Smooth muscle cell of the brain vasculature (primary cell): ENCODE measurements at regions not wholly inside any gene's neighbourhood (a gene's known extent, or its start where the extent isn't known, plus 50 kb on each side); places are given as distances from the start of the nearest gene placed in this dataset.

Source experiments
- DNase-seq: peaks from one replicate; pipeline ENCODE4 v3.0.0-alpha.2; 2012; ENCODE audit warnings: low read depth, low spot score

- peak; percentile 12 for DNase-seq
Measured at GRCh38 chr18:56026509-56026908, 438.5 kb upstream of the TCF4 start.

DNA sequence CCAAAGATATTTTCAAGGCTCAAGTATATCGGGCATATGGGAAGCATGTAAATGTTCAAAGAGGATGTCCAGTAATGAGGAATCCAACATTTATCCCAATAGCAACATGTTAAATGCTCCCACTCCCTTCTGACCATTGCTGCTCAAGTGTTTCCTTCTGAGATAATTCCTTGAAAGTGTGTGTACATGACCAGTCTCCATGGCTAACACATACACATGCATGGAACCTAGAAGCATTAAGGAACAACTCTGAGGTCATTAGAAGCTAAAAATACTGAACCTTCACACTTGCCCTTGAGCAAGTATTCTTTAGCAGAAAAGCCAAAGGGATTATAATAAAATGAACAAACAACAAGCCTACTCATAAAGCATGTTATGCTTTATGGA is 433.8 kb upstream of the TCF4 start:
- no peak for DNase-seq

GRCh38 chr18:56021136-56021808 is 433.3 kb upstream of the TCF4 start:
- DNase-seq, result no peak

DNA sequence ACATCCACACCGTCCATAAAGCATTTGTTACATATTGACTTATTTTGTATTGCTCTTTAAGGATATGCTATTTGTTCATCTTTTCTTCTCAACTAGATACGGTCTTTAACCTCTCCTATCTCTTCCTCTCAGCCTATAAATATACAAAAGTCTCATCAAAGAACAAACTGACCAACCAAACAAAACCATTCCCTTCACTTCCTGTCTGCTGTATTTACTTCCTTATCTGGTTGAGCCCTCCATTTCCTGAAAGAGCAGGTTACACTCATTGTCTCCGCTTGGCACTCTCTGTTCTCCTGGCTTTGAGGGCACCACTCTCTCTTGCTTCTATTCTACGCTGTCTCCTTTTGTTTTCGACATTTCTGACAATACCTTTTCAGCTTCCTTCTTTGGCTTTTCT is 431.9 kb upstream of the TCF4 start:
- no peak for DNase-seq

DNA sequence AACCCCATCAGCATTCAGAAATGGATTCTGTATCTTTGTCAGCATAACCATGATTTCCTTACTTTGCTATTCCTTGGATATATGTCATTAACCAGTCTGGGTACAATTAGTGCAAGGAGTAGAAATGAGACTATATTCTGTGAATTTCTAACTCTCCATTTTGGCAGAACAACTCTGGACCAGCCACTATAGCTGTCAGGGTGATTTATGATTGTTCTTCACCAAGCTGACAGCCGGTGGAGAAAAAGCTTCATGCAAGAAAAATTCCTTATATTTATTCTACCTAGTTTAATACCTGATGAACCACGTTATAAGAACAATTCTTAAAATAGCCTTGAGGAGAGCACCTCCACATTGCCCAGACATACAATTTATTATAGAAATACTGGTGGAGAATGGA is 431.2 kb upstream of the TCF4 start:
- DNase-seq, result no peak

DNA sequence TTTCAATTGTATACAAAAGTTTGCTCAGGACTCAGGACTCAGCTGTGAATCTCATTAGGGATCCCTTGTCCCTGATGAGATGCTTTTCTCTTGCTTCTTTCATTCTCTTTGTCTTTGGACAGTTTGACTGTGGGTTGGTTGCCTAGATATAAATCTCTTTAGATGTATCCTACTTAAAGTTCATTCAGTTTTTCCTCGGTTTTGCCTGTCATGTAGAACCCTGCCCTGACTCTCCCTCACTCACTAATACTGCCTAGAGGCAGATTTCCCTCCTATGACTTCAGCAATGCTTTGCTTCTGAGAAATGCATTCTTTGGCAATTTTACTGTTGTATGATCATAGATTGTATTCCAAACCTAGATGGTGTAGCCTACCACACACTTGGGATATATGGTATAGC is 421.4 kb upstream of the TCF4 start:
- no peak for DNase-seq

DNA sequence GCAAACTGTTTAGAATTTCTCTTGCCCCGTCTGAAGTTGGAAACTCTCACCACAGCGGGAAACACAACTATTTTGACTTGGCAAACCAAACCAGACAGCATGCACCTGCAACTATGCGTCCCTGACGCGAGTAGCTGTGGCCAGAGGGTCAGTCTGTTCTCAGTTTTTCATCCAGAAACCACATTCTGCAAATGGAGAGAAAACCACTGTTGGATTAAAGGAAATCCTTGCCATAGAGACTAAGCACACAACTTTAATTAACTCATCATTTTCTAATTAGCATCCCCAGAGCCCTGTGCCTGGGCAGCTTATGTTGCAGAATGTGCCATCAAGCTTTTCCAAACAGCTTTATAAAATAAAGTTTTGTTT is 415.7 kb upstream of the TCF4 start:
- no peak for DNase-seq

DNA sequence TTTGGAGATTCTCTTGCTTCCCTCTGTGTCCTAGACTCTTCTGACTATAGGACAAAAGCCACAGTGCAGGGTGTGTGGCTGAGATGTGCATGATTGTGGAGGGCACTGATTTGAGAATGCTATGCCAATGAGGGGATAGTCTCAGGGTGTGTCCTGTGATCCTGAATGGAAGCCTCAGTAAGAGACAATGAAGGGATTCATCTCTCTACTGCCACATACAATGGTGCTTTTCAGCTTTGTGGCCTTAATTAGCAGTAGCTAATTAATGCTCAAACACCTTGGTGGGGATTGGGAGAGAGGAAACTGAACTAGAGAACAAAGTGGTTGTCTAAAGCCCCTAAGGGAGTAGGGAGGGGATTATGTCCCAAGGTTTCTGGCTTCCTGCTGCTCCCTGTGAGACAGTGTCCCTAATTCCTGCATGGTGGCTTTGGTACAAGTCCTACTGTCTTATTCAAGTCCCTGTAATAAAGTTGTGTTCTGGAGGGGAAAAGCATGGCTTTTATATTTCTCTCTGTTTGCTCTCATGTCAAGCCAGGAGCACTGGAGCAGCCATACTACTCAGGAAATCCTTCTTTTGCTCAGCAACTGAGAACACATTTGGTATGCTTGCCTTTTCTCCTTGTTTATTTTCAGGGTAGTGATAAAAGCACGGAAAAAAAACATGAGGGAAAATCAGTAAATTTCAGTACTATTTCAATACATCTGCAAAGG is 415.2 kb upstream of the TCF4 start:
- no peak for DNase-seq

- no peak for DNase-seq
Measured at GRCh38 chr18:56001576-56001975, 413.6 kb upstream of the TCF4 start.

DNA sequence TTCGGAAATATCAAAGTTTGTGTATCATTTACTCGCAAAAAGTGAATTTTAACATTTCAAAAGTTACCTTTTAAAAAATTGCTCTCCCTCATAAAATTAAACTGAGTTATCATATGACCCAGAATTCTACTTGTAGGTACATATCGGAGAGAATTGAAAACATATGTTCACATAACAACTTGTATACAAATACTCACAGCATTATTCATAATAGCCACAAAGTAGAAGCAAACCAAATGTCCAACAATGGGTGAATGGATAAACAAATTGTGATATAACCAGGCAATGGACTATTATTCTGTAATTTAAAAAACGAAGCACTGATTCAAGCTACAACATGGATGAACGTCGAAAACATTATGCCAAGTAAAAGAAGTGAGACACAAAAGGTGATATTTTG is 412.0 kb upstream of the TCF4 start:
- no peak for DNase-seq

DNA sequence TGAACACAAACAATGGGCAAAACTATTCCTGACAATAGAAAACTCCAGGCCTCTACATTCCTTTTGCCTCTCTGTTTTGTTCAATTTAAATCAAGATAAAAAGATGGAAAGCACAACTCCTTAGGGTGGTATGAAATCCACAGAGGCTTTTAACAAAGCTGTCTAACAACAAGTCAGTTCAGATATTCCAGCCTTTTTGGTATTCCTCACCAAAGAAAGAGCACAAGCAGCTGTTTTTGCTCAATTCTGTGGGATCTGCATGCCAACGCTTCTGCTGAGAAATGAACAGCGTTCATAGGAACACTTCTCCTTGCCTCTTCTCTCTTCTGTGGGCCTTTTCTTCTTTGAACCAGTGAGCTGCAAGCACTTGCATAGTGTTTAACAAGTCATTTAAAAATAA is 411.6 kb upstream of the TCF4 start:
- DNase-seq, result no peak

GRCh38 chr18:55998801-55999385 is 410.9 kb upstream of the TCF4 start:
- no peak for DNase-seq

- DNase-seq, result no peak
Measured at GRCh38 chr18:55998071-55998522, 410.1 kb upstream of the TCF4 start.

GRCh38 chr18:55997151-55997561 is 409.2 kb upstream of the TCF4 start:
- no peak for DNase-seq

- no peak for DNase-seq
Measured at GRCh38 chr18:55996717-55997116, 408.7 kb upstream of the TCF4 start.

GRCh38 chr18:55990186-55990585 is 402.2 kb upstream of the TCF4 start:
- DNase-seq, result no peak

- DNase-seq, result no peak
Measured at GRCh38 chr18:55988537-55988936, 400.5 kb upstream of the TCF4 start.

DNA sequence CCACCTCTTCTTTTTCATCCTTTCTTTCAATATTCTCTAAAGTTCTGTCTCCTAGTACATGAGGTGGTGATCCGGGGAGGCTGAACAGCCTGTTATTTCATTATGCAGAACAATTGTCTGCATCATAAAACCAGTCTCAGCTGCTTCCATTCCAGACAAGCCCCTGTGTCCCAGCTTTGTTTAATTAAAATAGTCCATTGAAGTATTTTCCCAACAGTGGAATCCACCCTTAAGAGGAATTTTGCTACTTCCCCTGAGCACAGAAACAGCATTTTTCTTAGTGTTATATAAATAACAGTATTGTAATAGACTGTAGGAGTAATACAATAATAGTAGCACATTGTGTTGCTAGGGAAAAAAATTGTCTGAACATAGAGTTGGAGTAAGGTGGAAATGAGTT is 395.4 kb upstream of the TCF4 start:
- DNase-seq, result no peak

DNA sequence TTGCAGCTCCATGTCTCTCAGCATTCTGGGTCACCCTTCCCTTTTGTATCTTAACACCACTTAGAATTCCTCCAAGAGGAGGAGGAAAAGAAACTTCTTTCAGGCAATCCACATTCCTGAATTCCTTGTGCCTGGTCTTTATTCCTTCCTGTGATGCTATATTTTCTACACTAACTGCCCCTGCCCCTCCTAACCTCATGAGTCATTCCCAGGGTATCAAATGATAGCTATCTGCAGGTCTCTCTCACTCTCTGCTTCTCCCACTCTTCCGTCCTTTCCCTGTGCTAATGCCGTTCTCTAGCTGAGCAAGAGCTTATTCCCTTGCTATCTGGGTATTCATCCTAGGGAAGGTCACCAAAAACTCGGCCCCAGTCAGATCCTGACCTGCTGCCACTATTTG is 395.0 kb upstream of the TCF4 start:
- no peak for DNase-seq

GRCh38 chr18:55981712-55982475 is 393.9 kb upstream of the TCF4 start:
- no peak for DNase-seq

- DNase-seq, result no peak
Measured at GRCh38 chr18:55974521-55974920, 386.5 kb upstream of the TCF4 start.

DNA sequence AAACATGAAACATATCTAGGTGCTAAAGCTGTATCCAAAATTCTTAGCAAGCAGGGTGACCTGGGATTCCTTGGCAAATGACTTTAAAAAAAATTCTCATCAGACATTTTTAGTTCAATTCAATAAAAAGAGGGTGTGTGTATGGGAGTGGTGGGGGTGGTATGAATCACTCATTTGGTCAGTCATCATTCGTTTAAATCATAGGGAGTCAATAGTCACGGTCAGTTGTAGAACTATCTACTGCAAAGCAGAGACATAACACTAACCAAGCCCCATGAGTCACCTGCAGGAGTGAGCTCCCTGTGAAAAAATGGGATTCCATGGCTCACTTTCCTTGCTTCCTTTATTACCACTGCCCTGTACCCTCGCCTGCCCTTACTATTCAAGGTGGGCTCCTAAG is 380.6 kb upstream of the TCF4 start:
- DNase-seq, result no peak
